ENCODE measurements at regions not wholly inside any gene's neighbourhood (a gene's known extent, or its start where the extent isn't known, plus 50 kb on each side); places are given as distances from the start of the nearest gene placed in this dataset.

GRCh38 chr13:61927648-61928047, 512.0 kb upstream of the PCDH20 start:
- Mint-ChIP-seq H3K4me3 (no peak overlapping the region), H3K27ac (no peak overlapping the region)
- no peaks in the 10 kb centered on the region for H4K20me1 ChIP-seq (ENCODE audit: control insufficient read depth, insufficient read depth, insufficient read length)

More at GRCh38 chr13:61927648-61928047, 512.0 kb upstream of the PCDH20 start:
- Histone ChIP-seq H3K9ac (ENCODE audit: extremely low read depth, insufficient read length, low read length) (no peak overlapping the region), H3K9me3 (ENCODE audit: control insufficient read depth, low read depth, low read length) (no peaks in the 10 kb centered on the region), H3K79me1 (ENCODE audit: insufficient read depth, low read depth, low read length, poor library complexity, severe bottlenecking) (no peaks in the 10 kb centered on the region), H3K27me3 (ENCODE audit: insufficient read depth, low read length) (no peaks in the 10 kb centered on the region), H3K56ac (ENCODE audit: insufficient read length, low read depth, low read length) (no peak overlapping the region), H2AK5ac (ENCODE audit: insufficient read length, low read length) (no peak overlapping the region), H4K91ac (ENCODE audit: insufficient read length, low read depth, low read length) (no peak overlapping the region), H4K8ac (replicated peaks; ENCODE audit: insufficient read length, low read depth, low read length) (no peak overlapping the region), H3K23ac (ENCODE audit: insufficient read length, low read depth, low read length) (no peak overlapping the region), H2BK120ac (ENCODE audit: low read depth, low read length, poor library complexity, severe bottlenecking) (no peak overlapping the region), H3K18ac (ENCODE audit: insufficient read length, low read depth, low read length) (no peak overlapping the region), H4K5ac (ENCODE audit: insufficient read length, low read depth, low read length) (no peak overlapping the region), H3K14ac (ENCODE audit: insufficient read depth, low read length) (no peak overlapping the region), H2BK12ac (ENCODE audit: insufficient read length, low read depth, low read length) (no peak overlapping the region), H3K4ac (ENCODE audit: low read depth, low read length) (no peak overlapping the region), H3T11ph (ENCODE audit: low read length) (no peak overlapping the region), H3K4me1 (ENCODE audit: insufficient read depth, low read length) (no peaks in the 10 kb centered on the region), H3K4me2 (ENCODE audit: insufficient read depth, insufficient read length, low read length) (no peak overlapping the region), H3K79me2 (ENCODE audit: insufficient read depth, low read length) (no peaks in the 10 kb centered on the region), H2BK20ac (ENCODE audit: low read depth, low read length, poor library complexity, severe bottlenecking) (no peak overlapping the region), H2AFZ (ENCODE audit: low read length) (no peak overlapping the region), H3K27ac (ENCODE audit: insufficient read length, low read depth, low read length) (no peak overlapping the region), H3K23me2 (ENCODE audit: insufficient read length, low read depth, low read length, poor library complexity, severe bottlenecking) (no peaks in the 10 kb centered on the region), H2BK5ac (ENCODE audit: insufficient read length, low read length) (no peak overlapping the region), H2BK15ac (ENCODE audit: low read depth, low read length) (no peak overlapping the region)
- Mint-ChIP-seq H3K27me3 (ENCODE audit: low read depth) (no peaks in the 10 kb centered on the region), H3K9me3 (peaks cover 19 to 26% of the 10 kb centered on the region in 2 experiments), H3K4me1 (no peaks in the 10 kb centered on the region), H3K36me3 (ENCODE audit: insufficient read depth in 1 of 3, low read depth in 3 of 3) (peaks cover 8 to 20% (median 12%) of the 10 kb centered on the region in 3 experiments)
- DNase-seq = no peak
- no CpG with 5 or more reads among the region's 1 CpG for WGBS (ENCODE audit: extremely low coverage, insufficient read length, low lambda C conversion rate)
- TF ChIP-seq, protein P1, sequence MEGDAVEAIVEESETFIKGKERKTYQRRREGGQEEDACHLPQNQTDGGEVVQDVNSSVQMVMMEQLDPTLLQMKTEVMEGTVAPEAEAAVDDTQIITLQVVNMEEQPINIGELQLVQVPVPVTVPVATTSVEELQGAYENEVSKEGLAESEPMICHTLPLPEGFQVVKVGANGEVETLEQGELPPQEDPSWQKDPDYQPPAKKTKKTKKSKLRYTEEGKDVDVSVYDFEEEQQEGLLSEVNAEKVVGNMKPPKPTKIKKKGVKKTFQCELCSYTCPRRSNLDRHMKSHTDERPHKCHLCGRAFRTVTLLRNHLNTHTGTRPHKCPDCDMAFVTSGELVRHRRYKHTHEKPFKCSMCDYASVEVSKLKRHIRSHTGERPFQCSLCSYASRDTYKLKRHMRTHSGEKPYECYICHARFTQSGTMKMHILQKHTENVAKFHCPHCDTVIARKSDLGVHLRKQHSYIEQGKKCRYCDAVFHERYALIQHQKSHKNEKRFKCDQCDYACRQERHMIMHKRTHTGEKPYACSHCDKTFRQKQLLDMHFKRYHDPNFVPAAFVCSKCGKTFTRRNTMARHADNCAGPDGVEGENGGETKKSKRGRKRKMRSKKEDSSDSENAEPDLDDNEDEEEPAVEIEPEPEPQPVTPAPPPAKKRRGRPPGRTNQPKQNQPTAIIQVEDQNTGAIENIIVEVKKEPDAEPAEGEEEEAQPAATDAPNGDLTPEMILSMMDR (conservative IDR thresholded peaks at IDR 0.05) = no peak
